ENCODE measurements at regions not wholly inside any gene's neighbourhood (a gene's known extent, or its start where the extent isn't known, plus 50 kb on each side); places are given as distances from the start of the nearest gene placed in this dataset.
"Not testable (repeated sequence)": the region's sequence is repeated elsewhere in the genome, so short reads cannot be mapped to it uniquely, and the experiment has no call there.

GRCh38 chr7:114180556-114181266, 233.9 kb upstream of the FOXP2 start:
- ATAC-seq (no peak), DNase-seq (no peak)
- Histone ChIP-seq H3K4me1 (no peaks in the 10 kb centered on the region), H3K9me3 (no peaks in the 10 kb centered on the region), H3K36me3 (no peaks in the 10 kb centered on the region), H3K27ac (no peak overlapping the region), H3K27me3 (no peaks in the 10 kb centered on the region), H3K4me3 (no peak overlapping the region)
- no peak for TF ChIP-seq CTCF (IDR thresholded peaks at IDR 0.05)
- intact Hi-C loops (cut with DNase I), result no loop called here

GRCh38 chr7:114175125-114175524, 239.5 kb upstream of the FOXP2 start:
- no peak overlapping the region for H3K4me3 ChIP-seq
- H3K36me3 ChIP-seq, result no peaks in the 10 kb centered on the region
- no peak overlapping the region for H3K27ac ChIP-seq
- 73 to 78% methylated on average over 4 of the region's 4 CpGs for WGBS, 2 donors
- intact Hi-C loops (cut with DNase I), result no loop called here
- H3K4me1 ChIP-seq, result no peaks in the 10 kb centered on the region
- H3K27me3 ChIP-seq, result no peaks in the 10 kb centered on the region
- ATAC-seq (no peak), DNase-seq (no peak)
- no peak for TF ChIP-seq CTCF (IDR thresholded peaks at IDR 0.05)
- H3K9me3 ChIP-seq, result peaks cover 0 to 6% (median 0%) of the 10 kb centered on the region in 11 donors

GRCh38 chr7:114173170-114173890, 241.3 kb upstream of the FOXP2 start:
- DNase-seq (no peak), ATAC-seq (no peak)
- H3K36me3 ChIP-seq, result no peaks in the 10 kb centered on the region
- no peak overlapping the region for H3K4me3 ChIP-seq
- H3K9me3 ChIP-seq, result peaks cover 0 to 6% (median 0%) of the 10 kb centered on the region in 11 donors
- TF ChIP-seq CTCF (IDR thresholded peaks at IDR 0.05), result no peak
- H3K27me3 ChIP-seq, result no peaks in the 10 kb centered on the region
- H3K4me1 ChIP-seq, result no peaks in the 10 kb centered on the region
- intact Hi-C loops (cut with DNase I), result no loop called here
- no peak overlapping the region for H3K27ac ChIP-seq
- WGBS, 2 donors, result 79 to 89% methylated on average over 3 of the region's 3 CpGs

GRCh38 chr7:114169389-114169788, 245.2 kb upstream of the FOXP2 start:
- WGBS, 2 donors, result 83% methylated on average over 2 of the region's 2 CpGs

GRCh38 chr7:114160925-114161324, 242.1 kb upstream of the PPP1R3A start:
- Histone ChIP-seq H3K27ac (no peak overlapping the region), H3K27me3 (no peaks in the 10 kb centered on the region), H3K4me3 (no peak overlapping the region), H3K4me1 (no peaks in the 10 kb centered on the region), H3K9me3 (no peaks in the 10 kb centered on the region), H3K36me3 (no peaks in the 10 kb centered on the region)
- ATAC-seq (no peak), DNase-seq (no peak)
- 82 to 88% methylated on average over 2 of the region's 2 CpGs for WGBS, 2 donors
- intact Hi-C loops (cut with DNase I), result no loop called here
- no peak for TF ChIP-seq CTCF (IDR thresholded peaks at IDR 0.05)

More at GRCh38 chr7:114169389-114169788, 245.2 kb upstream of the FOXP2 start:
- H3K36me3 ChIP-seq; ATAC-seq; H3K4me3 ChIP-seq; H3K27me3 ChIP-seq; H3K27ac ChIP-seq; H3K9me3 ChIP-seq; H3K4me1 ChIP-seq; intact Hi-C loops (cut with DNase I); DNase-seq: not testable (repeated sequence)

Measured in heart right ventricle (tissue), 16 donors.